WTC11 (cell line): ENCODE measurements at regions not wholly inside any gene's neighbourhood (a gene's known extent, or its start where the extent isn't known, plus 50 kb on each side); places are given as distances from the start of the nearest gene placed in this dataset.

Experiments used
- ATAC-seq: fragments of 200-7000 bp; cut with Tn5 transposase; 2 replicates; pipeline ENCODE4 v1.10.0; 2021; ENCODE audit warnings: mild to moderate bottlenecking, moderate library complexity
- CTCF ChIA-PET: fragments of 300-600 bp; sonication (Branson Sonifier 250); formaldehyde crosslinking; loops from one replicate; lab custom pipeline; 2021; ENCODE audit warnings: antibody characterized with exemption; lab: Charles Lee
- POLR2A ChIA-PET: fragments of 350-600 bp; sonication (Branson Sonifier 250); formaldehyde crosslinking; loops from one replicate; lab custom pipeline; 2021; ENCODE audit warnings: antibody characterized with exemption; lab: Charles Lee
- DNase-seq: peaks from one replicate; pipeline ENCODE4 v3.0.0; 2021; ENCODE audit warnings: low spot score
- H3K27ac Mint-ChIP-seq: 2 replicates; pipeline ENCODE4 v1.8.0; 2021; ENCODE audit warnings: mixed read lengths
- H3K27me3 Mint-ChIP-seq: 2 replicates; pipeline ENCODE4 v1.8.0; 2021; ENCODE audit warnings: low read depth, mild to moderate bottlenecking, moderate library complexity, mixed read lengths
- H3K36me3 Mint-ChIP-seq: 2 replicates; pipeline ENCODE4 v1.8.0; 2021; ENCODE audit warnings: mixed read lengths
- H3K4me1 Mint-ChIP-seq: 2 replicates; pipeline ENCODE4 v1.8.0; 2022; ENCODE audit warnings: mixed read lengths
- H3K4me3 Mint-ChIP-seq: 2 replicates; pipeline ENCODE4 v1.8.0; 2021; ENCODE audit warnings: mild to moderate bottlenecking, moderate library complexity, mixed read lengths
- H3K9me3 Mint-ChIP-seq: 2 replicates; pipeline ENCODE4 v1.8.0; 2021; ENCODE audit warnings: mixed read lengths
- CREB1 ChIP-seq: sonication (generic); formaldehyde crosslinking; IDR thresholded peaks from 2 replicates; pipeline ENCODE4 v1.8.0; 2023; ENCODE audit warnings: mild to moderate bottlenecking, missing genetic modification reagents
- FOXP4 ChIP-seq: sonication (generic); formaldehyde crosslinking; IDR thresholded peaks from 2 replicates; pipeline ENCODE4 v1.8.0; 2022; ENCODE audit warnings: mild to moderate bottlenecking, missing genetic modification reagents
- GABPB1 ChIP-seq: sonication (generic); formaldehyde crosslinking; IDR thresholded peaks from 2 replicates; pipeline ENCODE4 v1.8.1; 2023; ENCODE audit warnings: mild to moderate bottlenecking, missing genetic modification reagents
- GTF2I ChIP-seq: fragments of 250-450 bp; sonication (Bioruptor Pico); conservative IDR thresholded peaks from 2 replicates; pipeline ENCODE4 v1.4.0; 2021; ENCODE audit warnings: mild to moderate bottlenecking
- JUN ChIP-seq: sonication (generic); formaldehyde crosslinking; IDR thresholded peaks from 2 replicates; pipeline ENCODE4 v1.8.0; 2023; ENCODE audit warnings: mild to moderate bottlenecking, missing genetic modification reagents
- MAX ChIP-seq: sonication (generic); formaldehyde crosslinking; IDR thresholded peaks from 2 replicates; pipeline ENCODE4 v1.8.0; 2022; ENCODE audit warnings: mild to moderate bottlenecking, missing genetic modification reagents
- NFE2L1 ChIP-seq: sonication (generic); formaldehyde crosslinking; IDR thresholded peaks from 2 replicates; pipeline ENCODE4 v1.8.1; 2023; ENCODE audit warnings: missing genetic modification reagents
- NR1H2 ChIP-seq: sonication (generic); formaldehyde crosslinking; IDR thresholded peaks from 2 replicates; pipeline ENCODE4 v1.9.0; 2021; ENCODE audit warnings: mild to moderate bottlenecking, moderate library complexity, missing genetic modification reagents
- PRDM15 ChIP-seq: sonication (generic); formaldehyde crosslinking; IDR thresholded peaks from 2 replicates; pipeline ENCODE4 v1.8.0; 2022; ENCODE audit warnings: missing genetic modification reagents
- SMAD3 ChIP-seq: sonication (generic); formaldehyde crosslinking; IDR thresholded peaks from 2 replicates; pipeline ENCODE4 v1.8.0; 2022; ENCODE audit warnings: missing genetic modification reagents, mild to moderate bottlenecking, borderline replicate concordance
- SMAD4 ChIP-seq: sonication (generic); formaldehyde crosslinking; IDR thresholded peaks from 2 replicates; pipeline ENCODE4 v1.8.0; 2022; ENCODE audit warnings: mild to moderate bottlenecking, missing genetic modification reagents
- TEAD4 ChIP-seq: sonication (generic); formaldehyde crosslinking; IDR thresholded peaks from 2 replicates; pipeline ENCODE4 v1.8.0; 2022; ENCODE audit warnings: mild to moderate bottlenecking, missing genetic modification reagents
- USF2 ChIP-seq: sonication (generic); formaldehyde crosslinking; IDR thresholded peaks from 2 replicates; pipeline ENCODE4 v1.8.1; 2023; ENCODE audit warnings: mild to moderate bottlenecking, missing genetic modification reagents, moderate library complexity
- ZMAT4 ChIP-seq: fragments of 250-450 bp; sonication (Bioruptor Pico); IDR thresholded peaks from 2 replicates; pipeline ENCODE4 v1.9.0; 2021; ENCODE audit warnings: mild to moderate bottlenecking
- ZNF121 ChIP-seq: sonication (generic); formaldehyde crosslinking; IDR thresholded peaks from 2 replicates; pipeline ENCODE4 v1.8.0; 2023; ENCODE audit warnings: missing genetic modification reagents
- ZNF263 ChIP-seq: sonication (generic); formaldehyde crosslinking; IDR thresholded peaks from 2 replicates; pipeline ENCODE4 v1.8.1; 2022; ENCODE audit warnings: low read depth, mild to moderate bottlenecking, moderate library complexity, missing genetic modification reagents
- ZNF317 ChIP-seq: sonication (generic); formaldehyde crosslinking; IDR thresholded peaks from 2 replicates; pipeline ENCODE4 v1.8.1; 2023; ENCODE audit warnings: low read depth, mild to moderate bottlenecking, moderate library complexity, missing genetic modification reagents, borderline replicate concordance
- ZNF396 ChIP-seq: fragments of 250-450 bp; sonication (Bioruptor Pico); IDR thresholded peaks from 2 replicates; pipeline ENCODE4 v1.8.0; 2021; ENCODE audit warnings: mild to moderate bottlenecking, moderate library complexity, borderline replicate concordance
- ZNF416 ChIP-seq: fragments of 250-450 bp; sonication (Bioruptor Pico); IDR thresholded peaks from 2 replicates; pipeline ENCODE4 v1.9.0; 2021; ENCODE audit warnings: mild to moderate bottlenecking, inconsistent platforms
- ZNF423 ChIP-seq: fragments of 250-450 bp; sonication (Bioruptor Pico); IDR thresholded peaks from 2 replicates; pipeline ENCODE4 v2.1.2; 2022; ENCODE audit warnings: mild to moderate bottlenecking, moderate library complexity
- ZNF425 ChIP-seq: fragments of 250-450 bp; sonication (Bioruptor Pico); conservative IDR thresholded peaks from 2 replicates; pipeline ENCODE4 v1.9.0; 2021; ENCODE audit warnings: mild to moderate bottlenecking

GRCh38 chr5:83406906-83407305 lies 64.6 kb upstream of the VCAN start:
- ChIA-PET CTCF (no interaction called here), POLR2A (no interaction called here)
- Mint-ChIP-seq H3K9me3 (peaks cover 23% of the 10 kb centered on the region), H3K4me3 (no peak overlapping the region), H3K27ac (no peak overlapping the region), H3K4me1 (peaks cover 16% of the 10 kb centered on the region), H3K36me3 (peaks cover 19% of the 10 kb centered on the region), H3K27me3 (no peaks in the 10 kb centered on the region)
- ATAC-seq (no peak), DNase-seq (no peak)
- TF ChIP-seq ZNF396, result no peak
- TF ChIP-seq ZNF317 (CRISPR knock-in tag), result no peak
- no peak for TF ChIP-seq SMAD4 (CRISPR knock-in tag)
- no peak for TF ChIP-seq ZMAT4 (CRISPR knock-in tag)
- no peak for TF ChIP-seq TEAD4 (CRISPR knock-in tag)

- peaks cover 17% of the 10 kb centered on the region for H3K4me1 Mint-ChIP-seq
- no peak for TF ChIP-seq JUN (CRISPR knock-in tag)
- TF ChIP-seq ZNF423, result no peak
- TF ChIP-seq MAX (CRISPR knock-in tag), result no peak
- no peak for TF ChIP-seq GTF2I (CRISPR knock-in tag)
- no peak for TF ChIP-seq NFE2L1
- no peak for TF ChIP-seq PRDM15 (CRISPR knock-in tag)
- no peak for TF ChIP-seq FOXP4 (CRISPR knock-in tag)
- no peak overlapping the region for H3K4me3 Mint-ChIP-seq
- ChIA-PET POLR2A (no interaction called here), CTCF (interaction anchor here (1.3 kb wide), 1 partner anchor 22 kb away, joined by 4 read pairs; no protein-coding TSS in a partner anchor)
- no peak overlapping the region for H3K27ac Mint-ChIP-seq
- H3K36me3 Mint-ChIP-seq, result peaks cover 19% of the 10 kb centered on the region
- H3K27me3 Mint-ChIP-seq, result no peaks in the 10 kb centered on the region
- peaks cover 27% of the 10 kb centered on the region for H3K9me3 Mint-ChIP-seq
- DNase-seq (no peak), ATAC-seq (no peak)
Measured at GRCh38 chr5:83407931-83408330, 63.6 kb upstream of the VCAN start.

- Mint-ChIP-seq H3K27me3 (no peaks in the 10 kb centered on the region), H3K36me3 (peaks cover 19% of the 10 kb centered on the region), H3K4me1 (peaks cover 17% of the 10 kb centered on the region), H3K9me3 (peaks cover 27% of the 10 kb centered on the region), H3K4me3 (no peak overlapping the region), H3K27ac (no peak overlapping the region)
- TF ChIP-seq PRDM15 (CRISPR knock-in tag) (no peak), NR1H2 (CRISPR knock-in tag) (no peak), SMAD3 (CRISPR knock-in tag) (no peak), GABPB1 (CRISPR knock-in tag) (no peak), USF2 (CRISPR knock-in tag) (no peak), JUN (CRISPR knock-in tag) (no peak), ZNF416 (CRISPR knock-in tag) (no peak), CREB1 (CRISPR knock-in tag) (no peak), ZNF121 (CRISPR knock-in tag) (no peak), ZNF263 (CRISPR knock-in tag) (no peak), ZNF425 (CRISPR knock-in tag) (no peak)
- POLR2A ChIA-PET, result no interaction called here
- ATAC-seq (no peak), DNase-seq (no peak)
- CTCF ChIA-PET, result interaction anchor here (1.3 kb wide), 1 partner anchor 21 kb away, joined by 4 read pairs; no protein-coding TSS in a partner anchor
Measured at GRCh38 chr5:83408719-83409118, 62.8 kb upstream of the VCAN start.
